ENCODE measurements at regions not wholly inside any gene's neighbourhood (a gene's known extent, or its start where the extent isn't known, plus 50 kb on each side); places are given as distances from the start of the nearest gene placed in this dataset.
A peak's percentile ranks its signal among the peaks of the same experiment; 100 is the strongest.
"Not testable (repeated sequence)": the region's sequence is repeated elsewhere in the genome, so short reads cannot be mapped to it uniquely, and the experiment has no call there.

DNA sequence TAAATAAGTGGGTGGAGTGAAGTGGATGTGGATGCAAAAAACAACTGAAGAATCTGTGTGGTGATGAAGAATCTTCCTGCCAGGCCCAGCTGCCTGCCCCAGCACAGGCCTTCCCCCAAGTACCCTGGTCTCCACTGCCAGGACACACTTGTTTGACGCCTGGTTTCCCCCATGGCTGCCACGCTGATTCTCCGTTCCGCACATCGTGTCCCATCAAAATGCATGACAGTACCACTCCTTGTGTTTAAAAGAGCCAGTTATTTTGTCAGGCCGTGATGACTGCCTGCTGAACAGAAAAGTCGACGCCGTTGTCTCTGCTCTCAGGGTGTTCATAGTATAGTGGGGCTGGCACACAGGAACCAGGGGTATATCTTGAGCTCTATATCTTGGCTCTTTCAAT is 50.3 kb upstream of the KYNU start:
- DNase-seq (ENCODE audit: low spot score), result no peak

DNA sequence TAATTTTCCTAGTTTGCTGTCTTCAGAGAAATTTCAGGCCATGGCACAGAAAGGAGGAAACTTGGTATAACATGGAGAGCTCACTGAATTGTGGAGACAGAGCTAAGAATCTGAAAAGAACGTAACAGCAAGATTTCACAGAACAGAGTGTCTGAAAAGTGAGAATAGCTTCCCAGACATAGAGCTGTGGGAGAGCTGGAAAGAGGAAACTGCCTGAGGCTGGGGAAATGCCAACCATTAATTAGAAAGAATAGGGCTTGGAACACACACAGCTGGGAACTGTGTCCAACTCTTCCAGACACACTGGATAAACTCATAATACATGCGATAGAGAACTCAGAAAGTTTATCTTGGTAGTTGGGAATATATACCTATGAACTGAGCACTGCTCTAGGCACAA is 51.6 kb upstream of the KYNU start:
- peak; percentile 4 for DNase-seq (ENCODE audit: low spot score)

DNA sequence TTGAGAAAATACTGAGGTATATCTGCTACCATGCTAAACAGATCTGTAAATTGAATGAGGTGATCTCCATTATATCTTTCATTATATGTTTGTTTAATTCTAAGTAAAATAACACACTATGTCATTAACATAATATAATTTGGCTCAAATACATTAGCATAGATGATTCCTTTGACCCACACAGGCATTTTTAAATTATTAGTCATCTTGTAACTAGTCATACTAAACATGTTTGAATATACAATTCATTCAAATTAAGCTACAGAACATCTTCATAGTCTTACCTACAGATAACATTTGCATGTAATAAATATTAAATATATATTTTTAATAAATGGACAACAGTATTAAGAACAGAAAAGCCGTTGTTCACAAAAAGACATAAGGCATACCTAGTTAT is 52.7 kb upstream of the KYNU start:
- no peak for DNase-seq (ENCODE audit: low spot score)

DNA sequence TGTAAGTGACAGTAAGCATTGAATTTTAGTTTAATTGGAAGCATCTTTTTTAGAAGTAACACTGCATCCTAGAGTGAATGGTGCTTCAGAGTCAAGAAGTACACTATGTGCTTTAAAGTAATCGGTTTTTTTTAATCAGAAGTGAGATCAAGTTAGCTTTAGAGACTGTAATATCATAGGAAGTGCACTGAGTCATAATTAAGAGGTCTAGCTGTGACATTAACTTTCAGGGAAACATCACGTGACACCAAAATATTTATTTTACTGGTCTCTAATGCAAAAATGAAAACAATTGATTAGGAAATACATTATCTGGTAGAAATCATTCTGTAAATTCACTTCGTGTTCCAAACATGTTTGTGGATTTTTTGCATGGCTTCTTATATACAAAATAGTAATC is 55.3 kb upstream of the KYNU start:
- DNase-seq (ENCODE audit: low spot score), result no peak

DNA sequence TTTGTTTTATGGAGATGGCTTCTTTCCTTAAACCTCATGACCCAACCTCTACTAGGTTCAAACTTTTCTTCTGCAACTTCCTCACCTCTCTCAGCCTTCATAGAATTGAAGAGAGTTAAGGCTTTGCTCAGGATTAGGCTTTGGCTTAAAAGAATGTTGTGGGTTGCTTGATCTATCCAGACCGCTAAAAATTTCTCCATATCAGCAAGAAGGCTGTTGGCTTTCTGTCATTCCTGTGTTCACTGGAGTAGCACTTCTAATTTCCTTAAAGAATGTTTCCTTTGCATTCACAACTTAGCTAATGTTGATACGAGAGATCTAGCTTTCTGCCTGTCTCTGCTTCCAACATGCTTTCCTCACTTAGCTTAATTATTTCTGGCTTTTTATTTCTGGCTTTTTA is 58.1 kb upstream of the KYNU start:
- DNase-seq (ENCODE audit: low spot score), result no peak

DNA sequence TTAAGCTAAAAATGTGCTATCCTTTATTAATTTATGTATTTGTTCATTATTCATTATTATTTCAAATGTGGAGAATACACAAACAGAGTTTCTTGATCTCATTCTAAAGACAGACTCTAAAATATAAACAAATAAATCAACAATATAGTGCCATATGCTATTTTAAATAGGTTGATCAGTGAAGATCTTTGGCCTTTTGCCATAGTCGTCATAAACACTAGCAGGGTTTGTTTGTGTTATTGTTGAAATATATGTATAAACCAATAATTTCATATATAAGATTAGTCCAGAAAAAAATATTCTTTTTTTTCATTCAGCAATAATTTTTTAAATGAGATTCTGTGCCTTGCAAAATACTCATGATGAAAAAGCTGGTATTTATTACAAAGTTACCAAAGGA is 62.1 kb upstream of the KYNU start:
- no peak for DNase-seq (ENCODE audit: low spot score)

DNA sequence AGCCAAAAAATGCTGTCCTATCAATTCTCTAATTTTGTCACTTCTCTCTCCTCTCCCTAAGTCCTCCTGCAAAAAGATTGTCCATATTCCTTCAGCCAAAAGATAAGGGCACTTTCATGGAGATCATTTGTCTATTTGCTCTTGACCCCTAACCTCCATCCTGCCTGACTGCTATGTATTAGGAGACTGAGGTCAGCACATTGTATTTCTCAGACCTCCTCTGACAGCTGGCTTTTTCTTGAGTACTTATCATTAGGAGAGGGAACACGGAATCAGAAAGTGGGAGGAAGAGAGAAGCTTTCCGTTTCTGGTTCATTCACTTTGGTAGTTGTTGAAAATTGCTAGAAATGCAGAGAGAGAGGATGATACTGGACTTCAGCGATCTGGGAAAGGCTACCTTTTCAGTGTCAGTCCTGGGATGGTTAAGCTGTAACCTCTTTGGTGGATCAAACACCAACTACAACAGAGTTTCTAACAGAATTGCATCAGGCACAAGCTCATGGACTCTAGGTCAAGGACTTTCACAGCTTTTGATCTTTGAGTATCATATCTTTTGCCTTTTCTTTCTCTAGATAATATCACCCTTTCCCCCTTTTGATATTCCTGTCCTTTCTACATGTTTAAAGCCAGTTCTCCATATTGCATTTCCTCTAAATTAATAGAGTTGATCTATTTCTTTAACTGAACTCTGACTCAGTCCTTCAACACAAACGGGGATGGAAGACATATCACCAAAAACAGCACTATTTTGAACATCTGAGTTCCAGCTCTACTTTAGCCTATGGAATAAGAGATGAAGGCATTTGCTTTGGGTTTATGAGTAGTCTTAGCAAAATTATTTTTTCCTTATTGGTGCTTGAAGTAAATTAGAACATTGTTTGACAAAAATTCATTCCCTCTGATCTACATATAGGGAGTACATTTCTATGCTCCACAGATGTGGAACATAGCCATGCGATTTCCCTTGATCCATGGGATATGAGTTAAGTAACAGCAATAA is 63.3 kb upstream of the KYNU start:
- DNase-seq (ENCODE audit: low spot score), result no peak

DNA sequence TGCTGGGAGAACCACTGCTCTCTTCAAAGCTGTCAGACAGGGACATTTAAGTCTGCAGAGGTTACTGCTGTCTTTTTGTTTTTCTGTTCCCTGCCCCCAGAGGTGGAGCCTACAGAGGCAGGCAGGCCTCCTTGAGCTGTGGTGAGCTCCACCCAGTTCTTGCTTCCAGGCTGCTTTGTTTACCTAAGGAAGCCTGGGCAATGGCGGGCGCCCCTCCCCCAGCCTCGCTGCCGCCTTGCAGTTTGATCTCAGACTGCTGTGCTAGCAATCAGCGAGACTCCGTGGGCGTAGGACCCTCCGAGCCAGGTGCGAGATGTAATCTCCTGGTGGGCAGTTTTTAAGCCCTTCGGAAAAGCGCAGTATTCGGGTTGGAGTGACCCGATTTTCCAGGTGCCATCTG is 65.8 kb upstream of the KYNU start:
- not testable (repeated sequence) for DNase-seq (ENCODE audit: low spot score)

DNA sequence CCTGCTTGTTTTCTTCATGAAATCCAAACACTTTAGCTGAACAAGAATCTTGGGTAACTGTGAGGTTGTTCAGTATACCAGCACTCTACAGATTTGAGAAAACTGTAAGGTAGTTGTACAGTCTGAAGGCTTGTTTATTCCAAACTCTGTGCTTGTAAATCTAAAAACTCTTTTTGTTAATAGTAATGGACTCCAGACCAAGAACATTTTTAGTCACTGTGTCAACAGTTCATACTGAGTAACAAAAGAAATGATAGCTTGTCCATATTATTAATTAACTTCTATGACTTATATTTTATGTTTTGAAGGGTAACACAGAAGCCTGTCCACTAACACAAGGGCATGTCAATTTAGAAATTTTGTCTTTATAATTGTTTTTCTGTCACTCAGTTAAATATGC is 72.2 kb upstream of the KYNU start:
- no peak for DNase-seq (ENCODE audit: low spot score)

DNA sequence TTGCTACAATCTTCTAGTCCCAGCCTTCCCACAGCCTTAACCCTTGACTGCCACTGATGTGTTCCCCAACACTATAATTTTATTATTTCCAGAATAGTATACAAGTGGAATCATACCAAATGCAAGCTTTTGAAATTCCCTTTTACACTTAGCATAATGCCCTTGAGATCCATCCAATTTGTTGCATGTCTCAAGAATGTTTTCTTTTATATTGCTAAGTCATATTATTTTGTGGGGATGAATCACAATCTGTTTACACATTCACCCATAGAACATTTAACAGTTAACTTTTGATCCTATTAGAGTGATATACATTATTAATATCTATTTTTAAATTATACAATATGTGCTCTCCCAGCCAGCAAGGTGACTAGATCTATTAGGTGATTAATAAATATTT is 74.3 kb upstream of the KYNU start:
- DNase-seq (ENCODE audit: low spot score), result no peak

DNA sequence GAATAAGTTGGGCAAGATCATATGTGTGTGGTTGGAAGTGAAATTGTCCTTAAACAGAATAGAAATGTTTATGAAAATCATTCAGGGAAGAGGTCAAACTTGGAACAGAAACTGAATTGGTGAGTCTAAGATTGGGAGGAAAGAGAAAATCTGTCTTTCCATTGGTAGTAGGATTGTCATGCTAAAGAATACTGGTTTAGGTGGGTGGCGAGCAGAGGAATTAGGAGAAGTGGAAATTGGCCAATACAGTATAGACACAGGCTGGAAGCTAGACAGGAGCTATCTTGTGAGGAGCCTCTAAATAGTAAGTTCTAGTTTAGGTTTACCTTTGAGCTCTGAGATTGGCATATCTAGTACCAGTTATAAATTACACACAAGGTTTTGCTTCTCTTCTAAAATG is 80.9 kb upstream of the KYNU start:
- no peak for DNase-seq (ENCODE audit: low spot score)

DNA sequence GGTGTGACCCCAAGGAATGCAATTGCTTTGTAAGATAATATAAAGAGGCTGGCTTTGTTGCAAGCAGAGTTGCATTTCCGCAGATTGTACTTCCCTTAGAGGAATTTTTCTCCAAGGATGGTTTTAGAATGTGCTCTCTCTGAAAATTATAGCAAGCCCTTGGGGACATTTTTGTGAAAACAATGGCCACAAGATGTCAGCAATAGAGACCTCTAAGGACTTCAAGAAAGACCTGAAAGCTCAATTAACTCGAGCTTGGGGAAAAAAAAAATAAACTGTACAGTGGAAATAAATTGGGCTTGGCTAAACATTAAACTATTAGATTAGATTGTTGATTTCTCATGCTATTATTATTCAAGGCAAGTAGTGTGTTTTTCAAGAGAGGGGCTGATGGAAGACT is 81.3 kb upstream of the KYNU start:
- DNase-seq (ENCODE audit: low spot score), result no peak

DNA sequence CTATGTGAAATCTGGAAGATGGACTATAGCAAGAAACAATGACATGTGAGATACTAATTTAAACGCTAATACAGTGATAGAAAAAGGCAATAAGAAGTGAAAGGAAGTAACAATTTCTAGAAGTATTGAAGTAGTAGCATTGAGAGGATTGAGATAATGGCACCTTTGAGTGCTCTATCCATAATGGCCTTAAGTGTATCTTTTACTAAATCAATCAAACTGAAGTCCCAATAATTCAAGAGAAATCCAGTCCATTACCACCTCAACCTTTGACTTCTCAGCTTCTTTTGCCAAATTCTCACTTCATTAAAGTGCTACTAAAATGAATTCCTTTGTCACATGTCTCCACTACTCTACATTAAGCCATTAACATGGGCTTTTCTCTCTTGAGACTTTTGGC is 82.6 kb upstream of the KYNU start:
- DNase-seq (ENCODE audit: low spot score), result no peak

DNA sequence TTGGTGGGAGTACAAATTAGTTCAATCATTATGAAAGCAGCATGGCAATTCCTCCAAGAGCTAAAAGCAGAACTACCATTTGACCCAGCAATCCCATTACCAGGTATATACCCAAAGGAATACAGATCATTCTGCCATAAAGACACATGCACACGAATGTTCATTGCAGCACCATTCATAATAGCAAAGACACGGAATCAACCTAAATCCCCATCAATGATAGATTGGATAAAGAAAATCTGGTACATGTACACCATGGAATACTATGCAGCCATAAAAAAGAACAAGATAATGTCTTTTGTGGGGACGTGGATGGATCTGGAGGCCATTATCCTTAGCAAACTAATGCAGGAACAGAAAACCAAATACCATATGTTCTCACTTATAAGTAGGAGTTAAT is 85.1 kb upstream of the KYNU start:
- not testable (repeated sequence) for DNase-seq (ENCODE audit: low spot score)

DNA sequence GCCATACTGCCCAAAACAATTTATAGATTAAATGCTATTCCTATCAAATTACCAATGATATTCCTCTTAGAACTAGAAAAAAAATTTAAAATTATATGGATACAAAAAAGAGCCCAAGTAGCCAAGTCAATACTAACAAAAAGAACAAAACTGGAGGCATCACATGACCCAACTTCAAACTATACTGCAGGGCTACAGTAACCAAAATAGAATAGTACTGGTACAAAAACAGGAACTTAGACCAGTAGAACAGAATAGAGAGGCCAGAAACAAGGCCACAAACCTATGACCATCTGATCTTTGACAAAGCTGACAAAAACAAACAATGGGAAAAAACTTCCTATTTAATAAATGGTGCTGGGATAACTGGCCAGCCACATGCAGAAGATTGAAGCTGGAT is 86.1 kb upstream of the KYNU start:
- no peak for DNase-seq (ENCODE audit: low spot score)

DNA sequence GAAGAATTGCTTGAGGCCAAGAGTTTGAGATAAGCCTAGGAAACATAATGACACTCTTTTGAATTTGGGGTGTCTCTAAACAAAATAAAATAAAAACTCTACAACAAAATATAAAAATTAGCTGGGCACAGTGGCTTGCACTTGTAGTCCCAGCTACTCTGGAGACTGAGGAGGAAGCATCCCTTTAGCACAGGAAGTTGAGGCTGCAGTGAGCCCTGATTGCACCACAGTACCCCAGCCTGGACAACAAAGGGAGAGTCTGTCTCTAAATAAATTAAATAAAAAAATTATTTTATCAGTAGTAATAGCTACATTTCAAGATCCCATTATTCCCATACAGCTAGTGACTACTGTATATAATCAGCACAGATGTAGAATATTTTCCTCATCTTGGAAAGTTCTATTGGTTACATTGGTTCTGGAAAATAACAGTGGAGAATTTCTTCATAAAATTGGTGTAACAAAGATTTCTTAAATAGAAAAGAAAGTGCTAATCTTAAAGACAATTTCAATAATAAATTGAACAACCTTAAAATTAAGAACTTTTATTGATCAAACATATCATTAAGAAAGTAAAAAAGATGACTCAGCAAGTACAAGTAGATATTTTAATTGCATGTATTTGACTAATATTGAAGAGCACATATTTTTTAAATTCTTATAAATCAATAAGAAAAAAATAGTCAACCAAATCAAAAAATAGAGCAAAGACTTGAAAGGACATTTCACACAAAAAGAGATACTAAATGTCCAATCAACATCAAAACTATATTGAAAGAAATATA is 90.4 kb upstream of the KYNU start:
- DNase-seq (ENCODE audit: low spot score), result no peak

DNA sequence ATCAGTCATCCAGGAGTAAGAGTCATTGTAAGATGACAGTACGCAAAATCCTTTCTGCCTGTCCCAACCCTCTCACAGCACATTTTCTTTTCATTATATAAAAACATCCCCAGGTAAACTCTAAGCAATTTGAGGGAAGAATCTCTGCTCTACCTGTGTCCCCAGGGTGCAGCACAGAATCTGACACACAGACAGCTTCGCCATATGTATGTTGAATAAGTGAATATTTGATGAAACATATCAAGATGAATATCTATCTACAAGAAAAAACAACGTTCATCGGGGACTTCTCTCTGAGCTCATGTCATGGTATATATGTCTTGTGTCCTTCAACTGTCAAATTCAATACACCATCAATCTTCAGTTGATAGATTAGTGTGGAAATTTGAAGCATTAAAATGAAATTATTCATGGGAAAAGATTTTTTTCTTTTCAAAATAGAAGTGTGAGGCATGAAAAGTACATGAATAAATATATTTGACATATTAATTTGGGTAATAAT is 94.5 kb upstream of the KYNU start:
- no peak for DNase-seq (ENCODE audit: low spot score)

DNA sequence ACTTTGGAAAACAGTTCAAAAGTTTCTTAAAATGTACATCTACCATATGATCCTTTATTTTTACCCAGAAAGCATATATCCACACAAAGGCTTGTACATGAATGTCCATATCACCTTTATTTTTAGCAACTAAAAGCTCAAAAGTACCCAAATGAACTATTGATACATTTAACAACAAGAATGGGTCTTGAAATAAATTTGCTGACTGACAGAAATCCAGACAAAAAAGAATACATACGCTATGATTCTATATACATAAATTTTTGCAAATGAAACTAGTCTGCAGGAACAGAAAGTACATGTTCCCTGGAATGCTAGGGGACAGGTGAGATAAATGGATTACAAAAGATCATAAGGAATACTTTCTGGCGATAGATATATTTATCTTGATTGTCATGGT is 96.3 kb upstream of the KYNU start:
- DNase-seq (ENCODE audit: low spot score), result no peak

DNA sequence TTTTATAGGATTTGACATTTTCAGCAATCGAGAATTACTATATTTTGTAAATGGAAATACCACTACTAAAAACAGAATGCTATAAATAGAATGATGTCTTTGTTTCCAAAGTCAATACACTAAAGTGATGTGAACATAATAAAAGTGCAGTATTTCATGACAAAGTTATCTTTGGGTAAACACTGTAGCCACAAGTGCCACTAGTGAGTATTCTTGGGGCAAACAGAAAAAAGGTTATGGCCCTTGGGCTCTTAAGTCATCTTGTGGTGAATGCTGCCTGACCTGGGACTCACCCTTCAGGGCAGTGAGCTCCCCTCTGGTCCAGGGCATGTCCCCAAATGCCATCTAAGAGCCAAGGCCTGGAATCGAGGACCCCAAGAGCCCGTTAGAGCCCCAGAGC is 99.2 kb upstream of the KYNU start:
- DNase-seq (ENCODE audit: low spot score), result no peak

DNA sequence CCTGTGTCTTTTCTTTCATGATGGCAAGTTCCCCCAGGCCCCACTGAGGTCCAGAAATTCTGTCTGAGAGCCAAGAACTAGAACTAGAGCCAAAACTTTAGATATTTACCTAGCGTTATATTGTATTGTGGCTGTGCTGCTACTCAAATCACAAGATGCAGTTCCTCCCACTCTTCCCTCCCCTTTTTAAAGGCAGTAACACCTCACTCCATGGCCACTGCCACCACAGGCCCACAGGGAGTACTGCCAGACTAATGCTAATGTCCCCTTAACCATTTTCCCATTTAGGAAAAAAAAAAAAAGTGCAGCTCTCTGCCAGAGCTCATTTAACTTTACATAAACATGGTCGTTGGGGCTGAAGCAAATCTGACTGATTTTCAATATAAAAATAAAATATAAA is 99.7 kb upstream of the KYNU start:
- no peak for DNase-seq (ENCODE audit: low spot score)

DNA sequence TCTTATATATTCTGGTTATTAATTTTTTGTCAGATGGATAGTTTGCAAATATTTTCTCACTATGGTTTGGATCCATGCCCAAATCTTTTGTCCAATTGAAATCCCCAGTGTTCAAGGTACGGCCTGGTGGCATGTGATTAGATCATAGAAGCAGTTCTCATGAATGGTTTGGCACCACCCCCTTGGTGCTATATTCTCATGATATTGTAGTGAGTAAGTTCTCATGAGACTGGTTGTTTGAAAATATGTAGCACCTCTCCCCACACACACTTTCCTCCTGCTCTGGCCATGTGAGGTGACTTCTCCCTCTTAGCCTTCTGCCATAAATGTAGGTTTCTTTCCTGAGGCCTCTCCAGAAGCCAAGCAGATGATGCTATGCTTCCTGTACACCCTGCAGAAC is 107.7 kb upstream of the KYNU start:
- DNase-seq (ENCODE audit: low spot score), result no peak

DNA sequence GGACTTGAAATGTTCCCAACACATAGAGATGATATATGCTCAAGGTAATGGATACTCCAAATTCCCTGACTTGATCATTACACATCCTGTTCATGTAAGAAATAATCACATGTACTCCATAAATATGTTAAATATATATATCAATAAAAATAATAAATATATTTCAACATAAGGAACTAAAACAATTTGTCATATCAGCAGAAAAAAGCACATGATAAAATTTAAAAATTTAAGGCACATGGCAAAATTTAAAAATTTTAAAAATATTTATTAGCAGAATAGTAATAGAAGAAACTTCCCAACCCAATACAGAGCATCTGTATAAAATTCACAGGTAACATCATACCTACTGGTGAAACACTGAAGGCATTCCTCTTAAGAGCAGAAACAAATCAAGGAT is 109.6 kb upstream of the KYNU start:
- DNase-seq (ENCODE audit: low spot score), result no peak

DNA sequence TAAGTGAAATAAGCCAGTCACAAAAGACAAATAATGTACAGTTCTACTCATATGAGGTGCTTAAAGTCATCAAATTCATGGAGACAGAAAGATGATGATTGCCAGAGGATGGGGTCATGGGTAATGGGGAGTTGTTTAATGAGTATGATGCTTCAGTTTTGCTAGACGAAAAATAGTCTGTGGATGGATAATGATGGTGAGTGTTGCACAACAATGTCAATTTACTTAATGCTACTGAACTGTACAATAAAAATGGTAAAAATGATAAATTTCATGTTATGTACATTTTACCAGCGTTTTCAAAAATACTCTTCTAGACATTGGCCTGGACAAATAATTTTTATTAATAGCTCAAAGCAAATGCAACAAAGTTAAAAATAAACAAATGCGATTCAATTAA is 118.5 kb upstream of the KYNU start:
- DNase-seq (ENCODE audit: low spot score), result no peak
